ENCODE measurements at regions not wholly inside any gene's neighbourhood (a gene's known extent, or its start where the extent isn't known, plus 50 kb on each side); places are given as distances from the start of the nearest gene placed in this dataset.

DNA sequence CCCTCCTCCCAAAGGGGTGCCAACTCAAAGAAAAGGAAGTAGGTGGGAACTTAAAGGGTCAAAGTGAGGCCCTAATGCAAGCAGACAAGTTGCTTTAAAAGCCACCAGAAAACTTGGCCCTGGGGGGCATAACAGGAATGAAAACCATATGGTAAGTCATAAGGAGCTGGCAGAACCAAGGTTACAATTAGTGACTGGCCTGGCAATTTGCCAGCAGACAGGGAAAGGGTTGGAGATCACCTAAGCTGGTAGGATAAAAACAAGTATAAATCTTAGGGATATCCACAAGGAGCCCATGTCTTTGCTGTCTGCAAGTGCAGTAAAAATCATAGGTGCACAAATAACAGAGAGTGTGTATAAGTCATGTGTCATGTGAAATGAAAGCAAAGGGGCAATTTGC lies 256.7 kb upstream of the LRRTM4 start:
- TF ChIP-seq, protein P1, sequence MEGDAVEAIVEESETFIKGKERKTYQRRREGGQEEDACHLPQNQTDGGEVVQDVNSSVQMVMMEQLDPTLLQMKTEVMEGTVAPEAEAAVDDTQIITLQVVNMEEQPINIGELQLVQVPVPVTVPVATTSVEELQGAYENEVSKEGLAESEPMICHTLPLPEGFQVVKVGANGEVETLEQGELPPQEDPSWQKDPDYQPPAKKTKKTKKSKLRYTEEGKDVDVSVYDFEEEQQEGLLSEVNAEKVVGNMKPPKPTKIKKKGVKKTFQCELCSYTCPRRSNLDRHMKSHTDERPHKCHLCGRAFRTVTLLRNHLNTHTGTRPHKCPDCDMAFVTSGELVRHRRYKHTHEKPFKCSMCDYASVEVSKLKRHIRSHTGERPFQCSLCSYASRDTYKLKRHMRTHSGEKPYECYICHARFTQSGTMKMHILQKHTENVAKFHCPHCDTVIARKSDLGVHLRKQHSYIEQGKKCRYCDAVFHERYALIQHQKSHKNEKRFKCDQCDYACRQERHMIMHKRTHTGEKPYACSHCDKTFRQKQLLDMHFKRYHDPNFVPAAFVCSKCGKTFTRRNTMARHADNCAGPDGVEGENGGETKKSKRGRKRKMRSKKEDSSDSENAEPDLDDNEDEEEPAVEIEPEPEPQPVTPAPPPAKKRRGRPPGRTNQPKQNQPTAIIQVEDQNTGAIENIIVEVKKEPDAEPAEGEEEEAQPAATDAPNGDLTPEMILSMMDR (IDR thresholded peaks at IDR 0.05) = no peak
- no peak for TF ChIP-seq POLR2A (IDR thresholded peaks at IDR 0.05)
- TF ChIP-seq POLR2AphosphoS5 (IDR thresholded peaks at IDR 0.05; ENCODE audit: insufficient read depth in 1 of 2, low read depth in 1 of 2) = no peak

Measured in vagina (tissue), 2 donors.